GM19351 (cell line): ENCODE measurements at regions not wholly inside any gene's neighbourhood (a gene's known extent, or its start where the extent isn't known, plus 50 kb on each side); places are given as distances from the start of the nearest gene placed in this dataset.

Source experiments
- ATAC-seq: cut with Tn5 transposase; IDR thresholded peaks from one replicate; pipeline ENCODE4 v1.9.1; 2021; ENCODE audit warnings: mild to moderate bottlenecking, moderate library complexity; ENCODE audit not compliant: unreplicated experiment

DNA sequence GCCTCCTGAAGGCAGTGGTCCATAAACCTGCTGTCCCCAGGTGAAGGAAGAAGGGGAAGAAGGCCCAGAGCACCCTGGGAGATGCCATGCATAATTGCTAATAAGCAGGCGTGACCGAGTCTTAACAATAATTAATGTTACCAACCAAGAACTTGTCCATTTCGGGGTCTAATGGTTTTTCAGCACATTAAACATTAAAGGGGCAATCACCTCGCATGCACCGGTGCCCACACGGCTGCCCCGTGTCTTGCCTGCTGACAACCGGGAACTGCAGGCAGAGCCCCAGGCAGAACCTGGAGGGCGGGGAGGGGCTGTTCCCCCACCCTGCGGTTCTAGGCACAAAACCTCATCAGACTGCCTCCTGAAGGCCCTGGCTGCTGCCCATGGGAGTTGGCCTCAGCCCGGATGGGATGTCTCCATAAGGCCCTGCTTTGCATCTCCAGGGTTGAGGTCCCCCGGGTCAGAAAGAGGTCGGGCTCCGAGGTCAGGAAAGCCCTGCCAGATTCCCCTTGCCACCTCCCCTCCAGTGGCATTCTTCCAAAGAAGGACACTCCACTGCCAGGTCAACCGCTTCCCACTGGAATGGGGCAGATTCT is 169.0 kb downstream of the BUD13 start:
- ATAC-seq = no peak

DNA sequence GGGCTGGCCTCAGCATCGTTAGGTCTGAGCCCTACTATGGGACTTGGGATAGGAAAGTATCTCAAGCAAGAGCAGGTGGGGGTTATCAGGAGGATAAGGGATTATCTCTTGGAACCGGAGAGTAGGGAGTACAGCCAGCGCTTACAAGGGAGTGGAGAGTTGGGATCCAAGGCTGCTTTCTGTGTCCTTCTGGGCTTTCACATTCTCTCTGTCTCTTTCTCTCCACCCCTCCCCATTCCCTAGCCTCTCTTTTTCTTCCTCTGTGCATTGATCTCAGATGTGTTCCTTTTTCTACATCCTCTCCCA is 170.2 kb downstream of the BUD13 start:
- no peak for ATAC-seq

DNA sequence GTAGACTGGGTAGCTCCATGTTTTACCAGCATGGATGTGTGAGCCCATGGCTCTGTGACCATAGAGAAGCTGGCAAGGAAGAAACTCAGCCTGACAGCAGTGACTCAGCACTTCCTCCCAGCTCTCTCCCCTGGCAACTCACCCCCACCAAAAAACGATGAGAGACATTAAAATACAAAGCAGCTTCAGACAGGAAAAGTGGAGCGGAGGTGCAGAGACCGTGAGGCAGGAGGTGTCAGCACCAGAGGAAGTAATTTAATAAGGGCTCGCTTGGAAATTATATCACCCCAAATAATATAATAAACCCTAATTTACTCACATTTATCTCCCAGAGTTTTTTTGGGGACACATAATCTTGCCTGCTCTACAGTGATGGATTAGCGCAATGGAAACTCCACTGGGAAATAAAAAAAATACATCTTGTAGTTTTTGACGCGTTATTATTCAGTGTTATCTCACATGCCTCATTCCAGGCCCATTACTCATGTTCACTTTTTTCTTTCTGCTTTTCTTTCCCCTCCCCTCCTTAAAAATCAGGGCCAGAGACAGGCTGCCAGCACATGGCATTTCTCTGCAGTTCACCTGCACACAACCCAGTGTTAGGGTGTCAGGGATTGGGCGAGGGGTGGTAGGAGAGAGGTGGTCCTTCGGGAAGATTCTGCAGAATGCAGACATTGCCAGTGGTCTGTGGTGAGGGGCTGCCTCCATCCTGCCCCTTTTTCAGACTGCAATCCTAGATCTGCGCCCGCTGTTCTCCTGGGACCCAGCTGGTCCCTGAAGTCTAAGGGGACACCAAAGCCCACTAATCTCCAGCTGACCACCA is 170.8 kb downstream of the BUD13 start:
- ATAC-seq = no peak

DNA sequence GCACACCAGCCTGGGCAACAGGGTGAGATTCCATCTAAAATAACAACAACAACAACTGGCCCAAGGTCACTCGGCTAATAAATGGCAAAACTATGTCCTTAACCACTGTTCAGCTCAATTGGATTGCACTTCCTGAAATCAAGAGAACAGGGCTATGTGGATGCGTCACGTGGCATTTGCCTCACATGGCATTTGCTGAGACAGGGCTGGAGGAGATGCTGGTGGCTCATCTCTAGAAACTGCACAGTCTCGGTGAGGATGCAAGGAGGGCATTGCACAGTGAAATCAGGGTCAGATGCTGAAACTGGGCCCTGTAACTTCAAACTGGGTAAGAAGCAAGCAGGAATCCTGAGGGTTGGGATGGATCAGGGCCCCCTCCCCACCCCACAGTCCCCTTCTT is 171.9 kb downstream of the BUD13 start:
- ATAC-seq = no peak

DNA sequence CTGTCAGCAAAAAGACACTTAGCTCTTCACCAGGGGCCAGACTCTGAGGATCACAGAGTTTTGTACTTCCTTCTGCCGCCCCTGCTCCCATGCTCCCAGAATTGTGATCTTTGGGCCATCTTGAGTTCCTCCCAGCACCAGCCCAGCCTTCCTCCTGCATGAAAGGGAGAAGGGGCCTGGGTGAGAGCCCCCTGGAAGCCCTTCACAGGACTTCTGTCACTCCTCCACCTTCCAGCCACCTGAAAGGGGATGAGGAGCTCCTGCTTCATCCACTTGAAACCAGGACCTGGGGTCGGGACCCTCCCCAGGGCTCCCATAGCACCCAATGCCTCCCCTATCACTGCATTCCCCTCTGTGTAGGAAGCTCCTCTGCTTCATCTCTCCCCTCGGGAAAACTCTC is 174.2 kb downstream of the BUD13 start:
- no peak for ATAC-seq

DNA sequence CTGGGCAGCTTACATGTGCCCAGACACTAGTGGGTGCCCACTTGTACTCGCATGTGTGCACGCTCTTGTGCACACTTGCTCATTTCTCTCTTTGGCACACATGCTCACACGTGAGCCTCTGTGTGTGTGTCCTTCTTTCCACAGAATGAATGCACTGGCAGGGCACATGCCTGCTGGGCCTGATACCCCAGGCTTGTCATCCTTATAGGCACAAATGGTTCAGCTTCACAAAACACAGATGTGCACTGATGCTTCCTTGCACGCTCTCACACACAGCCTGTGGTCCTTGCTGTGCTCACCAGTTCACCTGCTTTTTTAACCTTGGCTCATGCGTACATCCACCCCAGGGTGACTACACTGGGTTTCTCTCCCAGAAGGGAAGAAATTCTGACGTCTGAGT is 174.8 kb downstream of the BUD13 start:
- ATAC-seq = no peak

DNA sequence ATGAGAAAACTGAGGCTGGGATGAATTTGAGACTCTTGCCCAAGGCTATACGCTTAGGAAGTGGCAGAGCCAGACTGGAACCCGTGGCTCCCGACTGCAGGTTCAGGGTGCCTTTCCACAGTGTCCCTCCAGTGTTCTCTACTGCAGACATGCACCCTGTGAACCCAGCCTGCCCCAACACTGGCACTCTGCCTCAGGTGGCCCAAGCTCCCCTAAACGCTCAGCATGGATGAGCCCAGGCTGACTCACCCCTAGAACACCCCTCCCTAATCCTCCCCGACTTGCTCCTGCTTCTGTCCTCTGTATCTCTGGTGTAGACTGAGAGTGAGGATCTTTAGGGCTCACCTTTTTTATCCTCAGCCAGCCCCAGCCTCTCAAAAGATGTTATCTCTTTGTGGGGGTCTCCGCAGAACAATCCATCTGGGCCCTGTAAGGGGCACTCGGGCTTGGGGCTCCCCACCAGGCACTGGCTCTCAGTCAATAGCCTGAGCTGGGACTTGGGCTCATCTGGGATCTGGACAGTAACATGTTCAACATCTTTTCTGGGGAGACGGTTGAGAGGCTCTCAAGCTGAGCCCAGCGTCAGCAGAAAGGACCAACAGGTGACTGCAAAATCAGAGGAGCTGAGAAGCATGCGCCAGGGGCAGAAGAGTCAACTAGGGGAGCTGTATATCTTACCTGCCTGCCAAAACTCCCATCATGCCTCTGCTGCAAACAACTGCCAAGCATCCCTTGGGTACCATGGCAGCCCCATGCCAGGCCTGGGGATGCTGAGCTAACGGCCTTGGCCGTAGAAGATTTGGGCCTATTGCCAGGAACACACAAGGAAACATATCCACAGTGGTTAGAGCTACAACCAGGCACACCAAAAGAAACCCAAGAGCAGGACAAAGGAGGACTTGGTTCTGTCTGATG is 176.2 kb downstream of the BUD13 start:
- ATAC-seq = no peak

DNA sequence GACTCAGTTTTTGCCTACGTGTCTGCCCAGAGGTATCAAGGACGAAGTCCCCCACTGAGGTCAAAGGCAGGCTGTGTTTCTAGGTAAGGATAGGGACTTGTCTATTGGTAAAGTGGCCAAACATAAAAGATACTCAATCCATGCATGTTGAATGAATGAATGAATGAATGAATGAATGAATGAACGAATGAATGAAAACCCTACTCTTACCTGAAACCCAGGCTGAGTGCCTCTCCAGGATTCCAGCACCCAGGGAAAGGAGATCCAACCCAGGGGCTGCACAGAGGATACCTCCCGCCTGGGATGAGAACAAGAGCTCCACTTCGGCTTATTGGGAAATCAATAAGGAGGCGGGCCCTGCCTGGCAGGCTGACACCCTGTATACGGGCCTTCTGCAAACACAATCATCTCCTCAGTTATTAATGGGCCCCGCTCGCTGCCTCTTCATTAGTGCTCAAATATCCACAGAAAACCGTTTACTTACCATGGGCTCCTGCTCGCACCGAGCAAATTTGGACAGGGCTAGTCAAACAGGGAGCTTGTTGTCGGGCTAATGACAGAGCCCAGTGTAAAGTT is 177.4 kb downstream of the BUD13 start:
- ATAC-seq = no peak

DNA sequence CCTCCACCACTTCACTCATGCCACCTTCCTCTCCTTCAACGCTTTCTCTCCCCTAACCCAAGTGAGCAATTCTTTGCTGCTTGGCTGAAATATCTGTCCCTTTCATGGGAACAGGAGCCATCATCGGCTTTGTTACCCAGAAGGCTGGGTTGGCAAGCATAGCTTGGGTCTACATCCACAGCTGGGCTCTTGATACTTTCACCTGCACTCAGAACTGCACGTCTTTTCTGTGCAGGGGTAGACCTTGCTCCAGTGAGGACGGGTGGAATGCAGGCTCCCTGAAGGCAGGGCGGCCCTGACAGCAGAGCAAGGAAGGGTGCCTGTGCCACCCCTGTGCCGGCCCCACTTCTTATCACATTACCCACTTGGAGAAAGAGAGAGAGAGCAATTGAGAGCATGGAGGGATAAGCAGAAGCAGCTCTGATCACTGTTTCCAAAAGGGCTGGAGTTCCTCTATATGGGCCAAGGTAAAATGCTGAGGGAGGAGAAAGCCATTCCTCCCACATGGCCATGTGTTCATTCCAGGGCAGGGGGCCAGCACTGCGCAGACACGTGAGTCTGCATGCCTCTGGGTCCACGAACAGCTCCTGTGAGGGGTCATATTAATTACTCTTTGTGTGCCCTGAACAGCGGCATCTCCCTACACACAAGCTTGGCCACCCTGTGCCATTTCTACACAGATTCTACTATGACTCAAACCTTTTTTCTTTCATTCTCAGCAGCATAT is 181.8 kb downstream of the BUD13 start:
- ATAC-seq = no peak

DNA sequence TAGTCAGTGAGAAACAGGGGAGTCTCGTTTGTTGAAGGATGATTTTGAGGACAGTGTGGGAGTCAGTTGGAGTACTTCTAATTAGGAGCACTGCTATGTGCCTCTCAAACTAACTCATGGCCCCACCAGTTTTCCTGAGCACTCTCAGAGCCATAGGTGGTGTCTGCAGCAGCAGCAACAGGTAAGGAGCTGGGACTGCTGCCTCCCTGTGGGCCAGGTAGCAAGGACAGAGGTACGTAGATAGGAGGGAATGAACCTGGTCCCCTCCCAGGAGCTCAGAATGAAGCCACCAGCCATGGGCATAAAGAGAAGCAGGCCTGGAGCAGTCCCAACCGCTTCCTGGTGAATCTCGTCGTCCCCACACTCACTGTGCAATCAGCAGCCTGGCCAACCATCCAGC is 183.4 kb downstream of the BUD13 start:
- ATAC-seq = no peak

DNA sequence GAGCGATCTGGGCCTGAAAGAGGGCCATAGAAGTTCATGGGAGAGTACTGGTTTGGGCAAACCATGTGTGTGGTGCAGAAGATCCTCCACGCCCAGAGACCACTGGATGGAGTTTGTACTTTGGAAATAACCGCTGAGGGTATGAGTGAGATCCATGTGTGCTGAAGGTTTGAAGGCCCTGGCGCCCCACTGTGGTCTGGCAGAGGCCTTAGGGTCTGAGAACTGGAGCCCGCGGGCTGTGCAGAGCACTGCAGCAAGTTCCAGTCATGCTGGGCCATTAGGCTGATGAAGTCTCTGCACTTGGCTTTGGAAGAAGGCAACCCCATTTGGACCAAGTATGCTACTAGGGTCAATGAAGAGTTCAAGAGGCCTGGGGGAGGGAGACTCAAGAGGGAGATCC is 186.4 kb downstream of the BUD13 start:
- no peak for ATAC-seq

DNA sequence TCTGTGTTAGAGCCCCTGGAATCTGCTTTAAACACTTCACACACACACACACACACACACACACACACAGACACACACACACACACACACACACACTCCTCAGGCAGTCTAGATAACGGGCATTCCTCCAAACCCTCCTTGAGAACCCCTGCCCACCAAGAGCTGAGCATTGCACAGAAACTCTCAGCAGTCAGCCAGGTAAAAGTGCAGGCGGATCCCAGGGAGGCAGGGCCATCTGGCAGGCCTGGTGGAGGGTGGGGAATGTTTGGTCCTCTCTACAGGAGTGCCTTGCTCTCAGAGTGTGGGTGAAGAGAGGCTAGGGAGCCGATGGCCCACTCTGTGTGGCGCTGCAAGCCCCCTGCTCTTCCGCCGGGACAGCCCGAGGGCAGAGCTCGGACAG is 190.2 kb downstream of the BUD13 start:
- ATAC-seq = no peak

DNA sequence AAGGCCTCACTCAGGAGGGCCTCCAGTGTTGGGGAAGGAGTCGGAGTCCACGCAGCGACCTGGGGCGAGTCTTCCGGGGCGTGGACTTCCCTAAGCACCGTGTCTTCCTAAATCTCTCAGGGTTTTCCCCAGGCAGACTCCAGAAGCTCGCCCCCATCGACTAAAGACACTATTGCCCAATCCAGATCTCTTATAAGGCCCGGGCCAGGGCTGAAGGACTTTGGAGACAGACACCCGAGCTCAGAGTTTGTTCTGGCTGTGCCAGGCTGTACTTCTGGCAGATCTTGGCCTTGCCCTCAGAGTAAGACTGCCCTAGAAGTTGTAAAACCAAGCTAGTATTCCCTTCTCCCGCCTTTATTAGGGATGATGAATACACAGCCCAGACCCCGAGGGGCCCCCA is 191.4 kb downstream of the BUD13 start:
- ATAC-seq = no peak

DNA sequence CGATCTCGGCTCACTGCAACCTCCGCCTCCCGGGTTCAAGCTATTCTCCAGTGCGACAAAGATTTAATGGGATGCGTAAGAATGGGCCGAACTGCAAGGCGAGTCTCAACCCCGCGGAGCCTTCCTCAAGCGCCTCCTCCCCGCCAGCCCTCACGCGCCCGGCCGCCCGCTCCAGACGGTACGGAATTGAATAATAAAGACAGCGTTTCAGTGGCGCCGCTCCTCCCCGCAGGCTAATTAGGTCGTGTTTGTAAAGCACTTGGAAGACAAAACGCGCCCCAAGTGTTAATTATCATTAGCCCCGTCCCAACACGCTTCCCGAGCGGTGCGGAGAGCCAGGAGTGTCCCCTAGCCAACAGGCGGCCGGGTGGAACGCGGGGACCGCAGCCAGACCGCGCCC is 192.0 kb downstream of the BUD13 start:
- no peak for ATAC-seq

DNA sequence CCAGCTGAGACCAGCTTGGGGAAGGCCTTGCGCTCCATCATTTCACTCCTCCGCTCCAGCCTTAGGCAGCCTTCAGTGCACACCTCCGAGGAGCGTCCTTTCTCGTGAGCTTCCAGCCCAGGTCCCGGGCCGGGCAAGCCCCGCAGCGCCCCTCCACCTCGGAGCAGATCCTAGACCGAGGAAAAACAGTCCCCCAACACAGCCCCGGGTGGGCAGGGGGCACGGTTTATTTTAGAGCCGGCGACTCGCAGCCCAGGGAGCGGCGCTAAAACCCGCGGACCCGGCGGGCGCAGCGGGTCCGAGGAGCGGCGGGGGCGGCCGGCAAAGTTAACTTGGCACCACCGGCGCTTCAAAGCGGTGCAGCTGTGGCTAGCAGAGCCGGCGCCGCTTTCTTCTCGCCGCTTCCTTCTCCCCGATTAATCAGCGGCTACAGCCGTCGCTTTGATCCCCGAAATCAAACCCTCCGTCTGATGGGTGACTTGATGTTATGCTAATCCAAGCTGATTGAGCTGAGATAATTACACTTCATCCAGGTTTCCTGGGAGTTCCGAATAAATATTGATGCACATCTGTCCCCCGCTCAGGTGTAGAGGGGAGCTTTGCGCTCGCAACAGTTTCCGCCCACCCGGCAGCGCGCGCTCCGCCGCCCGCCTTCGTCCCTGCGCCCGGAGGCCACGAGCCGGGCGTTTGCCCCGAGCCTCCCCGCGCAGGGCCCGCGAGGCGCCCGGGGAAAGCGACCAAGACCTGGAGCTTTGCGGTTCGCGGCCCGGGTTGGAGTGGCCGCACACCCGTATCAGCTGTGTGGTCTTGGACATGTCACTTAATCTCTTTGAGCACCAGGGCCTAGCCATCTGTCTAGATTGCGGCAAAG is 192.7 kb downstream of the BUD13 start:
- ATAC-seq = no peak

DNA sequence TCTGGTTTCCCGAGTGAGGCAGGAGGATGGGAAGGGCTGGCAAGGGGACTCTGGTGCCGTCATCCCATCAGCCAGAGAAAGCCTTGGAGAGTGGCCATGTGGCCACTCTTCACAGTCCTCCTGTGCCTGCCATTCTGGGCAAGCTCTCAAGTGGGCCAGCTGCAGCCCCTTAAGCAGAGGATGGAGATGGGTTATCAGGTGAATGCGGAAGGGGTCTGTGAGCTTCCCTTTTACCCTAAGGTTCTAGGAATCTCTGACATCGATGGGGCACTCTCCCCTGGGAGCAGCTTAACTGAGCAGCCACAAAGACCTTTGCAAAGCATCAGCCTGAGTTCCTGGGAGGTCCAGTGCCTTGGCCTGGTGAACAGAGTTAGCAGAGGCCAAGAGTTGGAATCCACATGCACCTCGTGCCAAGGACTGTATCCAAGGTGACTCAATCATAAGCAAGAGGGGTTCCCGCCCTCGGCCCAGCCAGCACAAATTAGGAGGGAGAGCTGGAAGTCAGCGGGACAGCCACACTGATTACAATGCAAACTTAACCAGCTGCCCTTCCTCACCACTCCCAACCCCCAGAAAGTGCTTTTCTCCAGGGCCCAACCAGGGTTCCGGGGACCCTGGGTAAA is 193.6 kb downstream of the BUD13 start:
- ATAC-seq = no peak

DNA sequence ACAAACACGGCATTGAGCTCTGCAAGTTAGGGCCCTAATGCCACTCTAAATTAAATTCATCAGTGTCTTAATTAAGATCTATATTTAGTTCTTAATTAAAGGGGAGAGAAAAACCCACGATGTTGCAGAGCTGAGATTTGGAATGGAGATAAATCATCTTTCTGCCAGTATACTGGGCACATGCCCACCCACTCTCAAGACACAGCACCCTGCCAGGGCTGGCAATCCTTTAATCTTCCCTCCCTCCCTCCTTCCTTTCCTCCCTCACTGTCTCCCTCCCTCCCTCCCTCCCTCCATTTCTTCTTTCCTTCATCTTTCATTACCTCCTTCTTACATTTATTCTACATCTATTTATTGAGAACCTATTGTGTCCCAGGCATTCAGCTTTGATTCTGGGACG is 194.8 kb downstream of the BUD13 start:
- no peak for ATAC-seq

DNA sequence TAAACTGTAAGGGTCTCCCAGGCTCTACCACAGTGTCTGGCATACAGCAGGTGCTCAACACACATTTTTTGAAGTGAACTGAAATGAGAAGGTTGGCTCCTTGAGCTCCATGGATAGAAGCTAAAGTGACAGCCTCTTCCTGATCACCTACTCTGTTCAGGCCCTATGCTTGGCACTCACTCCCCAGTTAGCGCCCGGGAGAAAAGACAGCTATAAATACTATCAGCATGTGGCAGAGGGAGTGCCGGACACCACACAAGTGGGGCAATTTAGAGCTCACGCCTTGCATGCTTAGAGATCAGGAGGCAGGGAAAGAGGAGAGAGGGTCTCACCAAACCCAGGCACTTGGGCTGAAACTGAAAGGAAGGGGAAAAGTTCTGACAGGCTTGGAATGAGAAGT is 195.5 kb downstream of the BUD13 start:
- ATAC-seq = no peak

DNA sequence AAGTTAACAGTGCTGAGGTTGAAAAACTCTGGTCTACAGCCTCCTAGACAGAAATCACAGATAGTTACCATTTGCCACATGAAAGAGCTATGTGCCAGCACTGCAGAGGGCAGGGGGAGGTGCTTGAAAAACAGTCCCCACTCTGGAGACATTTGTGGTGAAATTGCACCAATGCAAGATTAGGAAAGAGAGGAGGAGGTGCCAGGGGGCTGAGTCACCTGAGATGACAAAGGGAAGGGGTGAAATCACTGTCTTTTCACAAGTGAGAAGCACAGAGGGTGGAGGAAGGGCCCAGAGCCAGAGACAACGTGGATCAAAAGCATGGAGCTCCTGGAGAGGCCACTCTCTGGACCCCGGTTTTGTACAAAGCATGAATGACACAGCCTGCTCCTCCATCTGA is 196.3 kb downstream of the BUD13 start:
- ATAC-seq = no peak
